SU-DHL-6 (cell line): ENCODE measurements at regions not wholly inside any gene's neighbourhood (a gene's known extent, or its start where the extent isn't known, plus 50 kb on each side); places are given as distances from the start of the nearest gene placed in this dataset.

Source experiments
- EZH2phosphoT487 ChIP-seq: fragments of 200-600 bp; sonication (generic), shearing (Covaris generic); conservative IDR thresholded peaks from 2 replicates; pipeline ENCODE4 v1.6.1; 2018; ENCODE audit warnings: mild to moderate bottlenecking, antibody characterized with exemption, low read length, moderate library complexity, mixed read lengths
- TF ChIP-seq, protein P1 (sequence below): fragments of 200-600 bp; sonication (generic); IDR thresholded peaks from one replicate; pipeline ENCODE4 v1.5.1; 2017; ENCODE audit warnings: antibody characterized with exemption, mild to moderate bottlenecking, low read length, moderate library complexity; ENCODE audit not compliant: insufficient read depth, poor library complexity, severe bottlenecking

DNA sequence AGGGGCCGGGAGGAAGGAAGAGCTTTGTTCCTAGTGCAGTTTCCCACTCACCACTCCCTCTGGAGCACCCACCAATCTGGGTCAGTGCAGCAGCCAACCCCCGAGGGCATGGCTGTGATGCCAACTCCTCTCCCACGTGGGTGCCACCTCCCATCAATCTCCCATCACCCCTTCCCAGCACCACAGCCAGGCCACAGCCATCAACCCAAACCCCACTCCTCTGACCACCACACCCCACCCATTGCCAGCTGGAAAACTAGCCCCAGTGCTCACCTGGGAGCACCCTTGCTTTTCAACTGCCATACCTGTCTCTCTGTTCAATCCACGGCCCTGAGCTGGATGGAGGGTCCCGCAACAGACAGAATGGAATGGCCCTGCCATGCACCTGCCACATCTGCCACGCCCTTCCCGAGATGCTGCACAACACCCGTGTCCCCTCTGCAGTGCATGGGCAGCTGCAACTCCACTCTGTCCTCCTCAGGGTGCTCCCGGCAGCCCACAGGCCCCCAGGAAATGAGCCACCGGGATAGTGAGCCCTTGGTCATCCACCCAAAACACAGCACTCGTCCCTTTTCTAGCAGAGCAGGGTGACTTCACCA lies 112.4 kb upstream of the ID2 start:
- TF ChIP-seq, protein P1, sequence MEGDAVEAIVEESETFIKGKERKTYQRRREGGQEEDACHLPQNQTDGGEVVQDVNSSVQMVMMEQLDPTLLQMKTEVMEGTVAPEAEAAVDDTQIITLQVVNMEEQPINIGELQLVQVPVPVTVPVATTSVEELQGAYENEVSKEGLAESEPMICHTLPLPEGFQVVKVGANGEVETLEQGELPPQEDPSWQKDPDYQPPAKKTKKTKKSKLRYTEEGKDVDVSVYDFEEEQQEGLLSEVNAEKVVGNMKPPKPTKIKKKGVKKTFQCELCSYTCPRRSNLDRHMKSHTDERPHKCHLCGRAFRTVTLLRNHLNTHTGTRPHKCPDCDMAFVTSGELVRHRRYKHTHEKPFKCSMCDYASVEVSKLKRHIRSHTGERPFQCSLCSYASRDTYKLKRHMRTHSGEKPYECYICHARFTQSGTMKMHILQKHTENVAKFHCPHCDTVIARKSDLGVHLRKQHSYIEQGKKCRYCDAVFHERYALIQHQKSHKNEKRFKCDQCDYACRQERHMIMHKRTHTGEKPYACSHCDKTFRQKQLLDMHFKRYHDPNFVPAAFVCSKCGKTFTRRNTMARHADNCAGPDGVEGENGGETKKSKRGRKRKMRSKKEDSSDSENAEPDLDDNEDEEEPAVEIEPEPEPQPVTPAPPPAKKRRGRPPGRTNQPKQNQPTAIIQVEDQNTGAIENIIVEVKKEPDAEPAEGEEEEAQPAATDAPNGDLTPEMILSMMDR = no peak
- no peak for TF ChIP-seq EZH2phosphoT487
